ES-I3 (cell line): ENCODE measurements at regions not wholly inside any gene's neighbourhood (a gene's known extent, or its start where the extent isn't known, plus 50 kb on each side); places are given as distances from the start of the nearest gene placed in this dataset.

Source experiments
- H3K36me3 ChIP-seq: 2 replicates; pipeline ENCODE4 v1.6.1; 2013; ENCODE audit warnings: mild to moderate bottlenecking, low read length, control low read depth, moderate library complexity; ENCODE audit not compliant: insufficient read depth
- H3K4me1 ChIP-seq: 2 replicates; pipeline ENCODE4 v1.6.1; 2013; ENCODE audit warnings: mild to moderate bottlenecking, control low read depth, low read length; ENCODE audit not compliant: insufficient read depth
- H3K9ac ChIP-seq: 2 replicates; pipeline ENCODE4 v1.6.1; 2013; ENCODE audit warnings: low read depth, mild to moderate bottlenecking, low read length, moderate library complexity
- H3K9me3 ChIP-seq: 2 replicates; pipeline ENCODE4 v1.6.1; 2013; ENCODE audit warnings: mild to moderate bottlenecking, low read length, moderate library complexity; ENCODE audit not compliant: control insufficient read depth, insufficient read depth

GRCh38 chr1:14117700-14118099 lies 417.7 kb downstream of the PRDM2 start:
- Histone ChIP-seq H3K9me3 (no peaks in the 10 kb centered on the region), H3K36me3 (no peaks in the 10 kb centered on the region), H3K4me1 (no peaks in the 10 kb centered on the region; the same call in 1 of the 2 replicates), H3K9ac (no peak overlapping the region)

- no peaks in the 10 kb centered on the region; the same call in 1 of the 2 replicates for H3K4me1 ChIP-seq
- no peak overlapping the region for H3K9ac ChIP-seq
- no peaks in the 10 kb centered on the region for H3K36me3 ChIP-seq
- H3K9me3 ChIP-seq = no peaks in the 10 kb centered on the region
Measured at GRCh38 chr1:14118691-14119485, 418.9 kb downstream of the PRDM2 start.

- Histone ChIP-seq H3K9ac (no peak overlapping the region), H3K4me1 (no peaks in the 10 kb centered on the region; the same call in 1 of the 2 replicates), H3K9me3 (no peaks in the 10 kb centered on the region), H3K36me3 (no peaks in the 10 kb centered on the region)
Measured at GRCh38 chr1:14120895-14121294, 420.9 kb downstream of the PRDM2 start.

GRCh38 chr1:14128096-14128495 lies 428.1 kb downstream of the PRDM2 start:
- no peaks in the 10 kb centered on the region; the same call in 1 of the 2 replicates for H3K9me3 ChIP-seq
- H3K4me1 ChIP-seq = no peaks in the 10 kb centered on the region; the same call in 1 of the 2 replicates
- H3K9ac ChIP-seq = no peak overlapping the region
- no peaks in the 10 kb centered on the region for H3K36me3 ChIP-seq

GRCh38 chr1:14129009-14129408 lies 429.0 kb downstream of the PRDM2 start:
- Histone ChIP-seq H3K4me1 (no peaks in the 10 kb centered on the region; the same call in 1 of the 2 replicates), H3K9ac (no peak overlapping the region), H3K36me3 (no peaks in the 10 kb centered on the region), H3K9me3 (no peaks in the 10 kb centered on the region; the same call in 1 of the 2 replicates)

- Histone ChIP-seq H3K9me3 (no peaks in the 10 kb centered on the region; the same call in 1 of the 2 replicates), H3K9ac (no peak overlapping the region), H3K36me3 (no peaks in the 10 kb centered on the region), H3K4me1 (peaks cover 18% of the 10 kb centered on the region; the same call in 1 of the 2 replicates)
Measured at GRCh38 chr1:14135070-14135469, 435.1 kb downstream of the PRDM2 start.

GRCh38 chr1:14136152-14136763 lies 436.3 kb downstream of the PRDM2 start:
- Histone ChIP-seq H3K9ac (no peak overlapping the region), H3K9me3 (no peaks in the 10 kb centered on the region; the same call in 1 of the 2 replicates)

GRCh38 chr1:14136881-14137280 lies 436.9 kb downstream of the PRDM2 start:
- Histone ChIP-seq H3K9me3 (no peaks in the 10 kb centered on the region; the same call in 1 of the 2 replicates), H3K4me1 (peaks cover 18% of the 10 kb centered on the region; the same call in 1 of the 2 replicates), H3K9ac (no peak overlapping the region), H3K36me3 (no peaks in the 10 kb centered on the region)

More at GRCh38 chr1:14136152-14136763, 436.3 kb downstream of the PRDM2 start:
- peaks cover 18% of the 10 kb centered on the region; the same call in 1 of the 2 replicates for H3K4me1 ChIP-seq
- no peaks in the 10 kb centered on the region for H3K36me3 ChIP-seq

- no peaks in the 10 kb centered on the region for H3K36me3 ChIP-seq
- H3K9me3 ChIP-seq = no peaks in the 10 kb centered on the region
- H3K9ac ChIP-seq = no peak overlapping the region
- H3K4me1 ChIP-seq = peaks cover 18% of the 10 kb centered on the region; the same call in 1 of the 2 replicates
Measured at GRCh38 chr1:14137411-14138134, 437.6 kb downstream of the PRDM2 start.

GRCh38 chr1:14138135-14138506 lies 438.1 kb downstream of the PRDM2 start:
- Histone ChIP-seq H3K36me3 (no peaks in the 10 kb centered on the region), H3K9me3 (no peaks in the 10 kb centered on the region), H3K4me1 (peaks cover 18% of the 10 kb centered on the region; the same call in 1 of the 2 replicates), H3K9ac (no peak overlapping the region)

- Histone ChIP-seq H3K36me3 (no peaks in the 10 kb centered on the region), H3K4me1 (peaks cover 18% of the 10 kb centered on the region; the same call in 1 of the 2 replicates), H3K9ac (no peak overlapping the region), H3K9me3 (no peaks in the 10 kb centered on the region)
Measured at GRCh38 chr1:14138687-14139086, 438.7 kb downstream of the PRDM2 start.

- peaks cover 14% of the 10 kb centered on the region; the same call in 1 of the 2 replicates for H3K4me1 ChIP-seq
- no peaks in the 10 kb centered on the region for H3K36me3 ChIP-seq
- H3K9ac ChIP-seq = no peak overlapping the region
- H3K9me3 ChIP-seq = no peaks in the 10 kb centered on the region
Measured at GRCh38 chr1:14140831-14141401, 440.9 kb downstream of the PRDM2 start.

- Histone ChIP-seq H3K36me3 (no peaks in the 10 kb centered on the region), H3K4me1 (peaks cover 6% of the 10 kb centered on the region; the same call in 1 of the 2 replicates), H3K9me3 (no peaks in the 10 kb centered on the region), H3K9ac (no peak overlapping the region)
Measured at GRCh38 chr1:14141656-14142055, 441.7 kb downstream of the PRDM2 start.
